ENCODE measurements at regions not wholly inside any gene's neighbourhood (a gene's known extent, or its start where the extent isn't known, plus 50 kb on each side); places are given as distances from the start of the nearest gene placed in this dataset.

DNA sequence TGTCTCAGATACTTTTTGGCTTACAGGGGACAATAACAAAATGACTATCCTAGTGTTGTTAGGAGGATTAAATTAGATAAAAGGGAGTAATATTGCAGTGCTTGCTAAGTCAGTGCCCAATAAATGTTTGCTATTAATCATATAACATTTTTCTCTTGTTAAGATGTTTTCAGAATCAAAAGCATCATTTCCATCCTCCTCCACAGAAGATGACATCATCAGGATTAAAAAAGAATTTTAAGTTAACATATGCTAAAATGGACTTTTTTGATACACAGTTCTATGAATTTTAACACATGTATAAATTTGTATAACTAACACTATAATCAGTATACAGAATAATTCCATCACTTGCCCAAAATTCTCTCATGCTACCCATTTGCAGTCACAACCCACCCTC, 492.6 kb downstream of the GRIN2A start:
- TF ChIP-seq CTCF (IDR thresholded peaks at IDR 0.05): no peak
- no peak for TF ChIP-seq POLR2A (IDR thresholded peaks at IDR 0.05)

Measured in uterus (tissue), 2 donors.